Dedifferentiated amniotic fluid mesenchymal stem cell (primary cell): ENCODE measurements at regions not wholly inside any gene's neighbourhood (a gene's known extent, or its start where the extent isn't known, plus 50 kb on each side); places are given as distances from the start of the nearest gene placed in this dataset.
"Not testable (repeated sequence)": the region's sequence is repeated elsewhere in the genome, so short reads cannot be mapped to it uniquely, and the experiment has no call there.

Experiments used
- DNase-seq: peaks from one replicate; pipeline ENCODE4 v3.0.0-alpha.2; 2016; ENCODE audit errors: extremely low spot score

- DNase-seq: no peak
Measured at GRCh38 chr9:3659647-3660046, 133.8 kb upstream of the RFX3 start.

- DNase-seq: no peak
Measured at GRCh38 chr9:3658964-3659363, 133.2 kb upstream of the RFX3 start.

DNA sequence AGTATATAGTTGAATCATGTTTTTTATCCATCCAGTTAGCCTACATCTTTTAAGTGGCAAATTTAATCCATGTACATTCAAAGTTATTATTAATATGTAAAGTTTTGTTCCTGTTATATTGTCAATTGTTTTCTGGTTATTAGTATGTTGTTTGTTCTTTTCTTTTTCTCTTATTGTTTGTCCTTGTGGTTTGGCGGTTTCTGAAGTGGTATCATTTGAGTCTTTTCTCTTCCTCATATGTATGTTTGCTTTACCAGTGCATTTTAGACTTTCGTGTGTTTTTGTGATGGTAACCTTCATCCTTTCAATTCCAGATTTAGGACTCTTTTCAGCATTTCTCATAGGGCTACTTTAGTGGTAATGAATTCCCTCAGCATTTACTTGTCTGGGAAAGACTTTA lies 130.4 kb upstream of the RFX3 start:
- DNase-seq: no peak

GRCh38 chr9:3650994-3651622 lies 125.3 kb upstream of the RFX3 start:
- no peak for DNase-seq

DNA sequence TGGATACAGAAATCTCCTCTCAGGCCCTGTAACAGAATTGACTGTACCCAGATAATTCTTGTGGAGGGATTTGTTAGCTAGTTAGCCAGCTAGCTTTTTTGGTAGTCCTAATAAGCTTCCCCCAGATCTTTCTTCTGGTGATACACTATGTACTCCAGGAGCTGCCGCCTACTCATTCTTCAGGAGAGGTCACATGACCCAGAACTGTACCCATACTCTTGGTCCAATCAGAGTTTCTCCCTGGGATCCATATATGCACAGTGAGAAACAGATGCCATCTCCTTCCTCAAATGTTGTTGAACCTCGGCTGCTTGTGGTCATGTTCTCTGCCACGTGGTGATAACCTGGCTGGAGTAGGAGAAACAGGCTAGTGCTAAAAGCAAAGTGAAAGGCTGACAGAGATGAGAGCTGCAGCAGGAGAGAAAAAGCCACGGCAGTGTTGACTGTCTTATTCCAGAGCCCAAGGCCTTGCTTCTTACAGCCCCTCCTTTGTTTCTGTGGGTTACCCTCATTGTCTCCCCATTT lies 123.0 kb upstream of the RFX3 start:
- DNase-seq: no peak

GRCh38 chr9:3648266-3648665 lies 122.5 kb upstream of the RFX3 start:
- no peak for DNase-seq

- DNase-seq: no peak
Measured at GRCh38 chr9:3647652-3648051, 121.9 kb upstream of the RFX3 start.

DNA sequence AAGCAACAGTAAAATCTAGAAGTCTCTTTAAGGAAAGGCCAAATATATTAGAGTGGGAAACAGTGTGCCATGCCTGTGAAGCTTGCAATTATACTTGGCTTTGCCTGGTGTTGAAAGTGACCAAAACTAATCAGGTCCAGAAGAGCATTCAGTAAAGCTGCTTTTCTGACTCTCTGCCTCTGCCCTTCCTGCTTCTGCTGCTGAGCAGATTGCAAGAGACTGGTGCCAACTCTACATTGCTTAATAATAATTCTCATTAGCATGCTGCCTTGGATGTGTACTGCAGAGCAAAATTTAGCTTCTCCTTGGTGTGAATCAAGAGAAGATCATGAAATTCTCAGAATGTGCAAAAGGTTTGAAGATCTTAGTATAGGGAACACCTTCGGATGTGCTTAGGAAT lies 120.4 kb upstream of the RFX3 start:
- DNase-seq: no peak

DNA sequence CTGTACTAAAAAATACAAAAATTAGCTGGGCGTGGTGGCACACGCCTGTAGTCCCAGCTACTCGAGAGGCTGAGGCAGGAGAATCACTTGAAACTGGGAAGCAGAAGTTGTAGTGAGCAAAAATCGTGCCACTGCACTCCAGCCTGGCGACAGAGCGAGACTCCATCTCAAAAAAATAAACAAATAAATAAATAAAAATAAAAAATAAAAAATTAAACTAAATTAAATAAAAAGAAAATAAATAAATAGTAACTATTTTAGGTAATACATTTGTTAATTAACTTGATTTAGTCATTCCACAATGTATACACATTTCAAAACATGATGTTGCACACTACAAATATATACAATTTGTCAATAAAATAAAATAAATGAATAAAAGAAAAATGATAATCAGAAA lies 116.3 kb upstream of the RFX3 start:
- not testable (repeated sequence) for DNase-seq

DNA sequence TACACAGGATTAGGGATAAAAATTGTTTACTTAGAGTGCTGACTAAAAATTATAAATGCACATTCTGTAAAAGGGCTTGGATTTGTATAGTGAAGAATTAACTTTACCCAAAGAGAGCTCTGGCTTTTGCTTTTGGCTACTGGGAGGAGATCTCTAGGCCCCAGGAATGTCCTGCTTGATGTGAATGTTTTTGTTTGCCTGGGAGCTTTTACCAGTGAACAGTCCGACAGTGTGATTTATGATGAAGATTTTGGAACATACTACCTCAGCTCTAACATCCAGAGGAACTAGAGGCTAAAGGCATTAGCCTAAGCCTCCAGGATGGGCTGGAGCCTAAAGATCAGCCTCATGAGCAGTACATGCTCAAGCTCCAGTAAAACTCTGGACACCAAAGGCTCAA lies 103.7 kb upstream of the RFX3 start:
- no peak for DNase-seq

DNA sequence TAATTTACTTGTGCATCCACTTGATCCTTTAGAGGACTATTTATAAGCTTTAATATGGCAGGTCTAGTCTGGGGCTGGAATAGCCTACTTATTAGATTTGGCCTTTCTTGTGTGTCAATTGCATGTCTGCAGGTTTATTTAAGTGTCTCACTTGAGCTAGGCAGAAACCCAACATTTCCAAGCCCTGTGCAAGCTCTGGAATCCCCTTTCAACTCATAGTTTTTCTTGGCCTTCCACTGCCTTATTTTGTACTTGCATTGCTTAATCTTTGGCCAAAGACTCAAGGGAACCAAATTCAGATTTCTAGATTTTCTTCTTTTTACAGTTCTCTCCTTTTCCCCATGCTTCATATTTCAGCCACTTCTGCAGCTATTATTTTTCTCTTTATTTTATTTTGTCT lies 102.4 kb upstream of the RFX3 start:
- DNase-seq: no peak

GRCh38 chr9:3608011-3608410 lies 82.2 kb upstream of the RFX3 start:
- DNase-seq: no peak

GRCh38 chr9:3600672-3601071 lies 74.9 kb upstream of the RFX3 start:
- DNase-seq: no peak

- no peak for DNase-seq
Measured at GRCh38 chr9:3597792-3598191, 72.0 kb upstream of the RFX3 start.

DNA sequence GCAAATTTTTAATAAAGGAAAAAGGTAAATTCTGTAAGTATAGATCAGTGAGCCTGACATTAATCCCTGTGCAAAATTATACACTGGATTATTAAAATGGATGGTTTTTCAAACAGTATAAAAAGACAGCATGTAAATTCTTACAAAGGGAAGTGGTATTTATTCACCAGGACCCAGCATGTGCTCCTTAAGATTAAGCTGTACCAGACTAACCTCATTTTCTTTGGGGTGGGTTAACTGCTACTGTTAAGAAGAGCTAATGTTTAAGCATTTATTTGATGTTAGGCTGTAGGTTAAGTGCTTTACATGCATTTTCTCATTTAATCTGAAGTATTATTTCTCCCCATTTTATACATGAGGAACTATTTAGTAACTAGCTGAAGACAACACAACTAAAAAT lies 60.3 kb upstream of the RFX3 start:
- no peak for DNase-seq

DNA sequence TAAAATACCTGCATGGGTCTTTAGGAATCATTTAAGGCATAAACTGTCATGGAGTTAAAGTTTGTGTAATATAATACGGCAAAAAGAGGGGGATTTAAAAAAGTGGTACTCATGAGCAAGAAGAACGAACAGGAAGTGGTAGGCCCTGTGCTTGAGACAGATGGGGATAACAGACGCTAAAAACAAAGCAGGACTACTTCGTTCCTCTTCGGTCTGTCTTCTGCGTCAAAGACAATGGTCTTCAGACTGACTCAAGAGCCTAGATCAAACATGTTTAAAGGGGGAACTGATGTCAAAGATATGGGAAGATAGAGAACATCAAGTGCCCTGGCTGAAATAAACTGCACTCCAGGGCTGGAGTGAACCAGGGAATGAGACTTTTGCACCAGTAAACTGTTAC lies 59.8 kb upstream of the RFX3 start:
- no peak for DNase-seq

DNA sequence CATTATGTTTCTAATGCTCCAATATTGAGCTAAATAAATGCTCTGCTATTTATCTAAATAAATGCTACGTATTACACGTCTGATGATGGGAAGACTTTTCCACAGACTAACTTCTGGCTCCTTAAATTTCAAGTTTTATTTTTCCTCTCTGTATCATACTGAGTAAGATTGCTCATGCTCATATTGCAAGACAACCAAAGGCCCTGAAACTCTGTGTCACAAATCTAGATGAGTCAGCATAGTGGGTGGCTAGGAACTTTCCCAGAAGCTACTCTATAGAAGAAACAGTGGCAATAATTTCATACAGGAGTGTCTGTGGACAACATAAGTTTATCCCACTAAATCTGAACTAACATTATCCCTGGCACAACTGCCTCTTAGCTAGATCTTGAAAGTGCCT lies 53.0 kb upstream of the RFX3 start:
- peak; percentile 69 for DNase-seq

GRCh38 chr9:3576328-3576727 lies 50.5 kb upstream of the RFX3 start:
- DNase-seq: no peak

DNA sequence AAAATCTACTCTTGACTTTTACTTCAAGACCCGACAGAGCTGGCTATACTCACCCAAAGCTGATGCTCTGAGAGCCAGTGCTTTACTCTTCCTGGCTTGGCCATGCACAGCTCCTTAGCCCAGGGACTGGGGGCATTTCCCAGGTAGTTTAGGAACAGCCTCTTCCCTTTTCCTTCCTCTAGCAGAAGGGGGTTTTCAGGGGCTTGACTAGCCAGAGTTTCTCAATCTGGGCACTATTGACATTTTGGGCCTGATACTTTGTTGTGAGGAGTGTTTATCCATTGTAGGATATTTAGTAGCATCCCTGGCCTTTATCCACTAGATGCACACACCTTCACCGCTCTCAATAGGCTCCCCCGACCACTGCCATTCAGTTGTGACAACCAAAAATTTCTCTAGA lies 50.0 kb upstream of the RFX3 start:
- no peak for DNase-seq
